Calu3 (cell line): ENCODE measurements at regions not wholly inside any gene's neighbourhood (a gene's known extent, or its start where the extent isn't known, plus 50 kb on each side); places are given as distances from the start of the nearest gene placed in this dataset.

Experiments used
- BruUV-seq: library from RNA; stranded (reverse); fragments of 400-500 nt; replicated peaks from 2 replicates; lab custom pipeline; 2021; lab: Mats Ljungman, UMichigan
- CTCF ChIA-PET: fragments of 300-600 bp; sonication (Branson Sonifier 250); formaldehyde crosslinking; loops from one replicate; lab custom pipeline; 2022; ENCODE audit warnings: antibody characterized with exemption; lab: Charles Lee
- DNase-seq: peaks from one replicate; pipeline ENCODE4 v3.0.0; 2022
- H3K27ac Mint-ChIP-seq: one replicate; pipeline ENCODE4 v1.8.0; 2022; ENCODE audit warnings: mixed read lengths; ENCODE audit not compliant: unreplicated experiment
- H3K27me3 Mint-ChIP-seq: one replicate; pipeline ENCODE4 v1.8.0; 2022; ENCODE audit warnings: mixed read lengths; ENCODE audit not compliant: unreplicated experiment
- H3K36me3 Mint-ChIP-seq: one replicate; pipeline ENCODE4 v1.8.0; 2022; ENCODE audit warnings: mild to moderate bottlenecking, moderate library complexity, mixed read lengths; ENCODE audit not compliant: insufficient read depth, unreplicated experiment
- H3K4me1 Mint-ChIP-seq: one replicate; pipeline ENCODE4 v1.8.0; 2022; ENCODE audit warnings: mild to moderate bottlenecking, low read depth, mixed read lengths; ENCODE audit not compliant: unreplicated experiment
- H3K4me3 Mint-ChIP-seq: one replicate; pipeline ENCODE4 v1.8.0; 2022; ENCODE audit warnings: mild to moderate bottlenecking, low read depth, moderate library complexity, mixed read lengths; ENCODE audit not compliant: unreplicated experiment
- H3K9me3 Mint-ChIP-seq: one replicate; pipeline ENCODE4 v1.8.0; 2022; ENCODE audit warnings: low read depth, mixed read lengths; ENCODE audit not compliant: unreplicated experiment
- CTCF ChIP-seq: fragments of 200-600 bp; IDR thresholded peaks from one replicate; pipeline ENCODE4 v1.8.0; 2022; ENCODE audit warnings: antibody characterized with exemption; ENCODE audit not compliant: unreplicated experiment
- intact Hi-C: fragments of 100-400 bp; cut with micrococcal nuclease; formaldehyde crosslinking; loops from one replicate; pipeline ENCODE4 v1.10.0; 2022; ENCODE audit not compliant: unreplicated experiment

- Mint-ChIP-seq H3K4me3 (no peak overlapping the region), H3K4me1 (no peaks in the 10 kb centered on the region), H3K27me3 (no peaks in the 10 kb centered on the region), H3K9me3 (no peaks in the 10 kb centered on the region), H3K36me3 (no peaks in the 10 kb centered on the region), H3K27ac (no peak overlapping the region)
- TF ChIP-seq CTCF: no peak
- intact Hi-C loops: no loop called here
- CTCF ChIA-PET: no interaction called here
- no TSS peak for BruUV-seq
- no peak for DNase-seq
Measured at GRCh38 chr6:82084324-82084920, 163.1 kb downstream of the IBTK start.

- Mint-ChIP-seq H3K27me3 (no peaks in the 10 kb centered on the region), H3K4me3 (no peak overlapping the region), H3K4me1 (no peaks in the 10 kb centered on the region), H3K36me3 (no peaks in the 10 kb centered on the region), H3K27ac (no peak overlapping the region), H3K9me3 (no peaks in the 10 kb centered on the region)
- intact Hi-C loops: no loop called here
- CTCF ChIA-PET: interaction anchor here (0.5 to 0.7 kb wide), 2 partner anchors 40 to 306 kb away, joined by 4 to 5 read pairs; no protein-coding TSS in a partner anchor
- no TSS peak for BruUV-seq
- TF ChIP-seq CTCF: no peak
- no peak for DNase-seq
Measured at GRCh38 chr6:82083646-82084045, 163.9 kb downstream of the IBTK start.

GRCh38 chr6:82080767-82081166, 166.8 kb downstream of the IBTK start:
- no peaks in the 10 kb centered on the region for H3K36me3 Mint-ChIP-seq
- H3K4me3 Mint-ChIP-seq: no peak overlapping the region
- H3K4me1 Mint-ChIP-seq: no peaks in the 10 kb centered on the region
- no peak overlapping the region for H3K27ac Mint-ChIP-seq
- no peaks in the 10 kb centered on the region for H3K27me3 Mint-ChIP-seq
- DNase-seq: no peak
- intact Hi-C loops: no loop called here
- no TSS peak for BruUV-seq
- no peak for TF ChIP-seq CTCF
- H3K9me3 Mint-ChIP-seq: no peaks in the 10 kb centered on the region
- CTCF ChIA-PET: no interaction called here

- TF ChIP-seq CTCF: no peak
- DNase-seq: no peak
- Mint-ChIP-seq H3K4me3 (no peak overlapping the region), H3K4me1 (no peaks in the 10 kb centered on the region), H3K9me3 (no peaks in the 10 kb centered on the region), H3K36me3 (no peaks in the 10 kb centered on the region), H3K27me3 (no peaks in the 10 kb centered on the region), H3K27ac (no peak overlapping the region)
- no TSS peak for BruUV-seq
- CTCF ChIA-PET: no interaction called here
- intact Hi-C loops: no loop called here
Measured at GRCh38 chr6:82078286-82078908, 169.1 kb downstream of the IBTK start.
